Transverse colon (tissue), 4 donors: ENCODE measurements at regions not wholly inside any gene's neighbourhood (a gene's known extent, or its start where the extent isn't known, plus 50 kb on each side); places are given as distances from the start of the nearest gene placed in this dataset.

Experiments
- CTCF ChIP-seq, 5 experiments: fragments of 200-600 bp in 3 of 5; fragments of 450-650 bp in 2 of 5; sonication (generic) in 3 of 5; IDR thresholded peaks; 1 replicate in 2 of 5; 2 replicates in 3 of 5; pipeline ENCODE4 v1.5.1; 2016 to 2017; ENCODE audit warnings: antibody characterized with exemption in 5 of 5, inconsistent platforms in 3 of 5, mild to moderate bottlenecking in 2 of 5, moderate library complexity in 1 of 5
- EP300 ChIP-seq: sonication (generic); formaldehyde crosslinking; IDR thresholded peaks from one replicate; pipeline ENCODE4 v1.6.1; 2017; ENCODE audit warnings: antibody characterized with exemption, low read depth
- POLR2A ChIP-seq: fragments of 450-650 bp; IDR thresholded peaks from one replicate; pipeline ENCODE4 v1.6.1; 2016; ENCODE audit warnings: antibody characterized with exemption, mild to moderate bottlenecking, moderate library complexity
- POLR2AphosphoS5 ChIP-seq, 3 donors: sonication (generic); formaldehyde crosslinking; IDR thresholded peaks; one replicate each; pipeline ENCODE4 v1.6.1; 2016; ENCODE audit warnings: antibody characterized with exemption in 3 of 3

GRCh38 chr12:89227774-89228173 lies 124.5 kb downstream of the DUSP6 start:
- no peak for TF ChIP-seq CTCF (IDR thresholded peaks at IDR 0.05)
- TF ChIP-seq POLR2AphosphoS5 (IDR thresholded peaks at IDR 0.05), result no peak
- no peak for TF ChIP-seq POLR2A
- TF ChIP-seq EP300, result no peak
